WI38 (cell line): ENCODE measurements at regions not wholly inside any gene's neighbourhood (a gene's known extent, or its start where the extent isn't known, plus 50 kb on each side); places are given as distances from the start of the nearest gene placed in this dataset.
A peak's percentile ranks its signal among the peaks of the same experiment; 100 is the strongest.

Source experiments
- H3K4me3 ChIP-seq: 2 replicates; pipeline ENCODE4 v1.5.1; 2011; ENCODE audit warnings: low read depth, mild to moderate bottlenecking, control low read depth, low read length
- TF ChIP-seq, protein P1 (sequence below): IDR thresholded peaks from 2 replicates; pipeline ENCODE4 v1.5.1; 2012; ENCODE audit warnings: low read depth, mild to moderate bottlenecking, control low read depth, low read length

GRCh38 chr6:156725712-156726111 is 51.5 kb upstream of the ARID1B start:
- TF ChIP-seq, protein P1, sequence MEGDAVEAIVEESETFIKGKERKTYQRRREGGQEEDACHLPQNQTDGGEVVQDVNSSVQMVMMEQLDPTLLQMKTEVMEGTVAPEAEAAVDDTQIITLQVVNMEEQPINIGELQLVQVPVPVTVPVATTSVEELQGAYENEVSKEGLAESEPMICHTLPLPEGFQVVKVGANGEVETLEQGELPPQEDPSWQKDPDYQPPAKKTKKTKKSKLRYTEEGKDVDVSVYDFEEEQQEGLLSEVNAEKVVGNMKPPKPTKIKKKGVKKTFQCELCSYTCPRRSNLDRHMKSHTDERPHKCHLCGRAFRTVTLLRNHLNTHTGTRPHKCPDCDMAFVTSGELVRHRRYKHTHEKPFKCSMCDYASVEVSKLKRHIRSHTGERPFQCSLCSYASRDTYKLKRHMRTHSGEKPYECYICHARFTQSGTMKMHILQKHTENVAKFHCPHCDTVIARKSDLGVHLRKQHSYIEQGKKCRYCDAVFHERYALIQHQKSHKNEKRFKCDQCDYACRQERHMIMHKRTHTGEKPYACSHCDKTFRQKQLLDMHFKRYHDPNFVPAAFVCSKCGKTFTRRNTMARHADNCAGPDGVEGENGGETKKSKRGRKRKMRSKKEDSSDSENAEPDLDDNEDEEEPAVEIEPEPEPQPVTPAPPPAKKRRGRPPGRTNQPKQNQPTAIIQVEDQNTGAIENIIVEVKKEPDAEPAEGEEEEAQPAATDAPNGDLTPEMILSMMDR, result no peak
- no peak overlapping the region for H3K4me3 ChIP-seq

- no peak overlapping the region for H3K4me3 ChIP-seq
- TF ChIP-seq, protein P1, result no peak
These were observed 56.2 kb upstream of the ARID1B start for GRCh38 chr6:156720691-156721685.

DNA sequence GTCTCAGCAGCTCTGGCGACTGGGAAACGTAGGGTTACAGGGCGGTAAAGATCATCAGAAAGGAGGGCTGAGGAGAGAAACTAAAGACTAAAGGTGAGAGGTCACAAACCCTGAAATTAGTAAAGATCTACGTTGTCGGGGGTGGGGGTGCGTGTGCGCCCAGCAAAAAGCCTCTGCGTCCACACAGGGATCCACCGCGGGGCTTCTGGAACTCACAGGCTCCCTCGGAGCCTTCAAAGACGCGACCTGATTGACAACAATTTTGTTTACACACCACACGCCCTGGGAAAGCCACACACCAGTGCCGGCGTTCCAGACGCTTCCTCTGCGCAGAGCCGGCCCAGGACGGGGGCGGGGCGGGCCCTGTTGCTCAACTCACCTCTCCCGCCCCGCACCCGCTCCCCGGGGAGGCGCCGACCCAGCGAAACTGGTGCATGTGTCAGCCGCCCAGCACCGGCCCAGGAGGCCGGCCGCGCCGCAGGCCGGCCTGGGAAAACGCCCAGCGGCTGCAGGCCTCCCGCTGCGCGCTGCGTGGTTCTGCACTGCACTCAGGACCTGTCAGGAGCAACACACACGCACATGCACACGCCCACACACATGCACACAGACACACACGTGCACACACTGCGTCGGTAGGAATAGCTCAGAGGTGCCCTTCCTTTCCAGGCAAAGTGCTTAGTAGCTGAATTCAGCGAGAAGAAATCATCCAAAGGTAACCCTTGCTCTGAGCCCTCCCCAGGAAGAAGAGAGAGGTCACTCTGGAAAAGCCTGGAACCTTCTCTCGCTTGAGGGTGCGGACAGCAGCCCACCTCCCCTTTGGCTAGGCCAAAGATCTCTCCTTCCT is 57.2 kb upstream of the ARID1B start:
- TF ChIP-seq, protein P1, result no peak
- peak overlapping the region; percentile 43 for H3K4me3 ChIP-seq

DNA sequence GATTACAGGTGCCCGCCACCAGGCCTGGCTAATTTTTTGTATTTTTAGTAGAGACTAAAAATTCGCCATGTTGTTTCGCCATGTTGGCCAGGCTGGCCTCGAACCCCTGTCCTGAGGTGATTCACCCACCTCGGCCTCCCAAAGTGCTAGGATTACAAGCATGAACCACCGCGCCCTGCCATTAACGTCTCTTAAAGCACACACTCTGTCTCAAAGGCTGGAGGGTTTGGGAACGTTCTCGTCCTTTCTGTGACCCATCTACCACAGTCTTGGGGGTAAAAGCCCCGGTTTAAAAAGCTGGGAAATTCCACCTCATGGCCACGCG is 57.8 kb upstream of the ARID1B start:
- H3K4me3 ChIP-seq, result peak overlapping the region; percentile 43
- TF ChIP-seq, protein P1, result no peak

GRCh38 chr6:156718647-156719394 is 58.4 kb upstream of the ARID1B start:
- H3K4me3 ChIP-seq, result no peak overlapping the region
- TF ChIP-seq, protein P1, result no peak

DNA sequence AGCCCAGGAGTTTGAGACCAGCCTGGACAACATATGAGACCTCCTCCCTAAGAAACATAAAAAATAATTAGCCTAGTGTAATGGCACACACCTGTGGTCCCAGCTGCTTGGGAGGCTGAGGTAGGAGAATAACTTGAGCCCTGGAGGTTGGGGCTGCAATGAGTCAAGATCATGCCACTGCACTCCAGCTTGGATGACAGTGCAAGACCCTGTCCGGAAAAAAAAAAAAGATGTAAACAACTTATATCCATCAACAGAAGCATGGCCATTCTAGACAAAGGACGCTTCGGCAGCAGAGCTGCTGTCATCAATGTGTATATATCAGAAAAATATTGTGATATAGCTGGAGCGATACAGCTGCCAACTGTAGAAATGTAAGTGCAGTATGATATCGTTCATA is 59.6 kb upstream of the ARID1B start:
- no peak overlapping the region for H3K4me3 ChIP-seq
- TF ChIP-seq, protein P1, result no peak
